ENCODE measurements at regions not wholly inside any gene's neighbourhood (a gene's known extent, or its start where the extent isn't known, plus 50 kb on each side); places are given as distances from the start of the nearest gene placed in this dataset.
"Not testable (repeated sequence)": the region's sequence is repeated elsewhere in the genome, so short reads cannot be mapped to it uniquely, and the experiment has no call there.

- TF ChIP-seq CTCF (conservative IDR thresholded peaks at IDR 0.05); ZFX (IDR thresholded peaks at IDR 0.05): not testable (repeated sequence)
These were observed 144.1 kb downstream of the ARRDC4 start for GRCh38 chr15:98104386-98105151.
